ENCODE measurements at regions not wholly inside any gene's neighbourhood (a gene's known extent, or its start where the extent isn't known, plus 50 kb on each side); places are given as distances from the start of the nearest gene placed in this dataset.

DNA sequence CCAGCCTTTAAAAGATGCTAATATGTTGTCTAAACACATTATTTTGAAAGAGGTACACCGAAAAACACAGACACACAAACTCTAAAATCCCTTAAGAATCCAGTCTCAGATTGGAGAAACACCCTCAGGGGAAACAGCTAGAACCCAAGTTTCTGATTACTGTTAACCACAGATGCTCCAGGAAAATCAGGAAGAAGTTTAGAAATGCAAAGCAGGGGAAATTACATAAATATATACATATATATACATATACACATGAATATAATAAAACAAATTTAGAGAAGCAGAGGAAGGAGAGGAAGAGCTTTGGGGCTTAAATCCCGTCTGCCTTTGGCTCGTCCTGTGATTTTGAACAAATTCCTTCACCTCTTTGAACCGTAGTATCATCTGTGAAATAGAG lies 73.2 kb upstream of the KLF4 start:
- peaks cover 6% of the 10 kb centered on the region for H3K4me1 Mint-ChIP-seq
- TF ChIP-seq, protein P1, sequence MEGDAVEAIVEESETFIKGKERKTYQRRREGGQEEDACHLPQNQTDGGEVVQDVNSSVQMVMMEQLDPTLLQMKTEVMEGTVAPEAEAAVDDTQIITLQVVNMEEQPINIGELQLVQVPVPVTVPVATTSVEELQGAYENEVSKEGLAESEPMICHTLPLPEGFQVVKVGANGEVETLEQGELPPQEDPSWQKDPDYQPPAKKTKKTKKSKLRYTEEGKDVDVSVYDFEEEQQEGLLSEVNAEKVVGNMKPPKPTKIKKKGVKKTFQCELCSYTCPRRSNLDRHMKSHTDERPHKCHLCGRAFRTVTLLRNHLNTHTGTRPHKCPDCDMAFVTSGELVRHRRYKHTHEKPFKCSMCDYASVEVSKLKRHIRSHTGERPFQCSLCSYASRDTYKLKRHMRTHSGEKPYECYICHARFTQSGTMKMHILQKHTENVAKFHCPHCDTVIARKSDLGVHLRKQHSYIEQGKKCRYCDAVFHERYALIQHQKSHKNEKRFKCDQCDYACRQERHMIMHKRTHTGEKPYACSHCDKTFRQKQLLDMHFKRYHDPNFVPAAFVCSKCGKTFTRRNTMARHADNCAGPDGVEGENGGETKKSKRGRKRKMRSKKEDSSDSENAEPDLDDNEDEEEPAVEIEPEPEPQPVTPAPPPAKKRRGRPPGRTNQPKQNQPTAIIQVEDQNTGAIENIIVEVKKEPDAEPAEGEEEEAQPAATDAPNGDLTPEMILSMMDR (IDR thresholded peaks at IDR 0.05): no peak
- no peaks in the 10 kb centered on the region for H3K9me3 Mint-ChIP-seq
- H3K36me3 Mint-ChIP-seq (ENCODE audit: low read depth): no peaks in the 10 kb centered on the region
- H3K4me3 Mint-ChIP-seq: no peak overlapping the region
- no peak overlapping the region for H3K27ac Mint-ChIP-seq
- no peak for DNase-seq
- peaks cover 7% of the 10 kb centered on the region for H3K27me3 Mint-ChIP-seq (ENCODE audit: low read depth, poor library complexity)

DNA sequence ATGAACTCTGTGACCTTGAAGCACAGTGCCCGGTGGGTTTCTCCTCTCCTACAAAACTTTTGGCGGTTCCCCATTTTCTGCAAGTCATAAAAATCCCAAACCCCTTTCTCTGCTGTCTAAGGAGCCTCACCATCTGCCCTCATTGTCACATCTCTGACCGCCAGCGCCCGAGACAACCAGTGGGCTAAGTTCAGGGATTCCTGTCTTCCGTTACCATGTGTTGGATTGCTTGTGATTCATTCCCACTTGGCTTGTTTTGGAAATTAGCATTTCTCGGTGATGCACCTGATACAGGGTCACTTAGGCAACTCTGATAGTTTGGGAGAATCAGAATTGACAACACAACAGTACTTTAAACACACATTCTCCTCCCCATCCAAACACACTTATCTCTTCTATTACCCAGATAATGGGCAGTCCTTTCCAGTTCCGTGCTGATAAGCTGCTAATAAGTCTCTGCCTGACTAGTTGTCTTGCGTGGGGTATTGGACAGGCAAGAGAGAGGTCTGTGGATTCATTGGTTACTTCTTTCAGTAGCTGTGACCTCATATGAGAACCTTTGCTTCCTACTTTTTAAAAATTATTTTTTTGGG lies 70.0 kb upstream of the KLF4 start:
- Mint-ChIP-seq H3K9me3 (no peaks in the 10 kb centered on the region), H3K27ac (no peak overlapping the region), H3K4me3 (no peak overlapping the region), H3K4me1 (peaks cover 6% of the 10 kb centered on the region), H3K36me3 (ENCODE audit: low read depth) (no peaks in the 10 kb centered on the region), H3K27me3 (ENCODE audit: low read depth, poor library complexity) (peaks cover 7% of the 10 kb centered on the region)
- DNase-seq: no peak
- TF ChIP-seq, protein P1 (IDR thresholded peaks at IDR 0.05): no peak

DNA sequence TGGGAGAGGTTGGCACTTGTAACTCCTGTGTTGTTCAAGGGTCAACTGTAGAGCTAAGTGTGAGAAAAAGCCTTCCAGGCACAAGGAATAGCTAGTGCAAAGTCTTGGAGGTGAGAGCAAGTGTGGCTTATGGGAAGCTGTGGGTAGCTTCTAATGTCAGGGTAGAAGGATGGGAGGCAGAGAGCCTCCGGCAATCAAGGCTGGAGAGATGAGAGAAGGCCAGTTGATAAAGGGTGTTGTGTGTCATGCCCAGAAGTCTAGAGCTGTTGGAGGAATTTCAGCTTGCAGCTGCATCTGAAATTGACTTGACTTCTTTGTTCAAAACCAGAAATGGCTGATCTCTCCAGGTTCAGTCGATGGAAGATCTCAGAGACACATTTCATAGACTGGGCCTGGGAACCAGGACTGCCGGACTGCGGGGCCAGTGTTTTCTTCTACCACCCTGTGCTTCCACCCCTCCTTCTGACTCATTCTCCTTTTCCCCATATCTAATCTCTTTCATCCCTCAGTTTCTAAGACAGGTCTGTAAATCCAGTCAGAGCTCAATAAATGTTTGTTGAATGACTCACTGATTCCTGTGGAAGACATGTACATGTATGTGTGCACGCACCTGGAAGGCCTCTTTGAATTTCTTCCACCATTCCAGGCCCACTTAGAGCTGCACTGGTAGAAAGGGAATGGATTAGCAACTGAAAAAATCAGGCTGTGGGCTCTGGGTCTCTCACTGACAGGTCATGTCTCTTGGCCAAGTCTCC lies 67.8 kb upstream of the KLF4 start:
- Mint-ChIP-seq H3K27ac (no peak overlapping the region), H3K9me3 (no peaks in the 10 kb centered on the region), H3K36me3 (ENCODE audit: low read depth) (no peaks in the 10 kb centered on the region), H3K4me3 (no peak overlapping the region), H3K27me3 (ENCODE audit: low read depth, poor library complexity) (peaks cover 10% of the 10 kb centered on the region), H3K4me1 (peaks cover 6% of the 10 kb centered on the region)
- no peak for DNase-seq
- TF ChIP-seq, protein P1 (IDR thresholded peaks at IDR 0.05): no peak

DNA sequence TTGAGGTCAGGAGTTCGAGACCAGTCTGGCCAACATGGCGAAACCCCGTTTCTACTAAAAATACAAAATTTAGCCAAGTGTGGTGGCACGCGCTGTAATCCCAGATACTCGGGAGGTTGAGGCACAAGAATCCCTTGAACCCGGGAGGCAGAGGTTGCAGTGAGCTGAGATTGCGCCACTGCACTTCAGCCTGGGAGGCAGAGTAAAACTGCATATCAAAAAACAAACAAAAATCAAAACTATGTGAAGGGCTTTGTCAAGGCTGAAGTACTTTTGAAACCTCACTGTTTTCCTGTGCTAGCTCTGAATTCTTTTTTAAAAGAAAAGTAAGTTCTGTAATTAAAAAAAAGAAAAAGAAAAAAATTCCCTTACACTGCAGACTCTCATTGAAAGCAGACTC lies 65.1 kb upstream of the KLF4 start:
- DNase-seq: no peak
- peaks cover 4% of the 10 kb centered on the region for H3K9me3 Mint-ChIP-seq
- TF ChIP-seq, protein P1 (IDR thresholded peaks at IDR 0.05): no peak
- no peak overlapping the region for H3K27ac Mint-ChIP-seq
- H3K36me3 Mint-ChIP-seq (ENCODE audit: low read depth): no peaks in the 10 kb centered on the region
- H3K4me3 Mint-ChIP-seq: no peak overlapping the region
- peaks cover 4% of the 10 kb centered on the region for H3K27me3 Mint-ChIP-seq (ENCODE audit: low read depth, poor library complexity)
- H3K4me1 Mint-ChIP-seq: peaks cover 4% of the 10 kb centered on the region

DNA sequence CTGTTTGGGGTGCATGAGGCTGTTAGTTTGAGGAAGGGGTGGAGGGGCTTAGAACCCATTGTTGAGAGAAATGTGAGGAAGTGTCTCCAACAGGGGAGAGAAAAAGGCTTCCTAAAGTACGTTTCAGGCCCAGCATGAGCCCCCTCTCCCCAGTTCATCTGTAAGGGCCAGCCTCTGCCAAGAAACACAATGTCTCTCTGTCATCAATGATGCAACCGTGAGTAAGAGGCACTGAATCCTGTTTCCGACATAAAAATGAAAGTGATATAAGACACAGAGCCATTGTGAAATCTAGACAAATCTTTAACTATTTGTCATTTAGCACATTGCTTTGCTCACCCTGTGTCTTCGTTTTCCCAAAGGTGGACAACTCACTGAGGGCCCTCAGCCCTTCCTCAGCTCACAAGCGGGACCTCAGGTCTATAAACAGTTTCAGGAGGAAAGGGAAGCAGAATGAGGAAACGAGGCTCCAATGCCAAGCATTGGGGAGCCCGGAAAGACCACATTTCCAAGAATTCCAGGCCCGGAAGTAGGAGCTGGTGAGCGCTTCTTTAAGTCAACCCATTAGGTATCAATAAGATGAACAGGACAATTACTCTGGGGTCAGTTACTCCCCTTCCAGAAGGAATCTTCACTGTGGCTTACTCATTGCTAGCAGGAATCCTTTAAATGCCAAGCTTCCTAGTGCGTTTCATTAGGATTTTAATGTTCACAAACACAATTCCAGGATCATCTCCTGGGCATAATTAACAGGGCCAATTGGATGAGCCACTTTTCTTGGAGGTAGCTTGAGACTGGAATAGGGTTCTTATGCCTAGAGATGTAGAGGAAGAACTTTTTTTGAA lies 59.0 kb upstream of the KLF4 start:
- H3K4me3 Mint-ChIP-seq: no peak overlapping the region
- TF ChIP-seq, protein P1 (IDR thresholded peaks at IDR 0.05): no peak
- H3K4me1 Mint-ChIP-seq: no peaks in the 10 kb centered on the region
- no peak for DNase-seq
- H3K9me3 Mint-ChIP-seq: peaks cover 13% of the 10 kb centered on the region
- H3K27ac Mint-ChIP-seq: no peak overlapping the region
- no peaks in the 10 kb centered on the region for H3K27me3 Mint-ChIP-seq (ENCODE audit: low read depth, poor library complexity)
- no peaks in the 10 kb centered on the region for H3K36me3 Mint-ChIP-seq (ENCODE audit: low read depth)

Data from nephron progenitor cell (in vitro differentiated cells).